Omental fat pad (tissue), 3 donors: ENCODE measurements at regions not wholly inside any gene's neighbourhood (a gene's known extent, or its start where the extent isn't known, plus 50 kb on each side); places are given as distances from the start of the nearest gene placed in this dataset.

Experiments
- ATAC-seq: fragments of 150-250 bp; one replicate; pipeline ENCODE4 v1.9.1; 2016; ENCODE audit warnings: mild to moderate bottlenecking, moderate library complexity; ENCODE audit not compliant: low FRiP score
- DNase-seq: peaks from one replicate; pipeline ENCODE4 v3.0.0-alpha.2; 2019; ENCODE audit warnings: low spot score
- TF ChIP-seq, protein P1 (sequence below), 3 donors: fragments of 450-650 bp; IDR thresholded peaks; one replicate each; pipeline ENCODE4 v1.5.1; 2016 to 2017; ENCODE audit warnings: antibody characterized with exemption in 3 of 3, mild to moderate bottlenecking in 3 of 3, moderate library complexity in 2 of 3

DNA sequence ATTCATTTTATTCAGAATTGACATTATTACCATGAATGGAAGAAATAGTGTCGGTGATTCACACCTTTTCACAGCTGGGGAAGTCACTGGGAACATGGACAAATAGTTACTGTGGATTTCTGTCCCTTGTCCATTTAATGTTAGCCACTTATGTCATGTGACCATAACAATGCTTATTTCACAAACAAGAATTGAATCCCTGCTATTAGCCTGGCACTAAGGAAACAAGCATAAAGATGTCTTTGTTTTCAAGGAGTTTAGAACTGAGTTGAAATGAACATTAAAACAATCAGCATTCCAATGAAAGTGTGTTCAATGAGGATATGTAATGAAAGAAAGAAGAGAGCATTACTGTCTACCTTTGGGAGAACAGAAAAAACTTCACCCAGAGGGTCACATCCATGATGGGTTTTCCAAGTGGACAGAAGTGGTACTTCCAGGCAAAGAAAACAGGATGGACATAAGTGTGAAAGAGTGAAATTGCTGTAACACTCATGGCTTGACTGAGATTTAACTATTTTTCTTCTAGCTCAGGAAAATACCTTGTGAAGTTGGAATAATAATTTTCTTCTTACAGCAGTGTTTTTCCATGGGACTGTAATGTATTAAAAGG is 324.5 kb upstream of the UBE2E3 start:
- DNase-seq = no peak
- TF ChIP-seq, protein P1, sequence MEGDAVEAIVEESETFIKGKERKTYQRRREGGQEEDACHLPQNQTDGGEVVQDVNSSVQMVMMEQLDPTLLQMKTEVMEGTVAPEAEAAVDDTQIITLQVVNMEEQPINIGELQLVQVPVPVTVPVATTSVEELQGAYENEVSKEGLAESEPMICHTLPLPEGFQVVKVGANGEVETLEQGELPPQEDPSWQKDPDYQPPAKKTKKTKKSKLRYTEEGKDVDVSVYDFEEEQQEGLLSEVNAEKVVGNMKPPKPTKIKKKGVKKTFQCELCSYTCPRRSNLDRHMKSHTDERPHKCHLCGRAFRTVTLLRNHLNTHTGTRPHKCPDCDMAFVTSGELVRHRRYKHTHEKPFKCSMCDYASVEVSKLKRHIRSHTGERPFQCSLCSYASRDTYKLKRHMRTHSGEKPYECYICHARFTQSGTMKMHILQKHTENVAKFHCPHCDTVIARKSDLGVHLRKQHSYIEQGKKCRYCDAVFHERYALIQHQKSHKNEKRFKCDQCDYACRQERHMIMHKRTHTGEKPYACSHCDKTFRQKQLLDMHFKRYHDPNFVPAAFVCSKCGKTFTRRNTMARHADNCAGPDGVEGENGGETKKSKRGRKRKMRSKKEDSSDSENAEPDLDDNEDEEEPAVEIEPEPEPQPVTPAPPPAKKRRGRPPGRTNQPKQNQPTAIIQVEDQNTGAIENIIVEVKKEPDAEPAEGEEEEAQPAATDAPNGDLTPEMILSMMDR (IDR thresholded peaks at IDR 0.05) = no peak
- no peak for ATAC-seq

DNA sequence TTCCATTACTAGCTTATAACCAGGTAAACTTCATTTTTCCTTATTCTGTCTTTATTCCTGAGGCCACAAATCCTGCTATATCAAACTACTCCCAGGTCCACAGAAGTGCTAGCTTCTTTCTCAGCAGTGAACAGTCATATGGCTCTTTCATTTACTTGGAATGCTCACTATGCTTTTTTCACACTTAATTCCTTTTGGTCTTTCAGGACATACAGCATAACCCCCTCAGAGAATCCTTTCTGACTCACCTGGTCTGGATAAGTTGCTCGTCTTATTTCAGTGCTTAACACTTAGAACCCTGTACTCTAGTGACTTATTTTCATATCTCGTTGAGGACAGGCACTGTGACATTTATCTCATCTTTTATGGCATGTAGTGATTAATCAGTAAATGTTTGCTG is 325.0 kb upstream of the UBE2E3 start:
- ATAC-seq = no peak
- TF ChIP-seq, protein P1 (IDR thresholded peaks at IDR 0.05) = no peak
- DNase-seq = no peak

DNA sequence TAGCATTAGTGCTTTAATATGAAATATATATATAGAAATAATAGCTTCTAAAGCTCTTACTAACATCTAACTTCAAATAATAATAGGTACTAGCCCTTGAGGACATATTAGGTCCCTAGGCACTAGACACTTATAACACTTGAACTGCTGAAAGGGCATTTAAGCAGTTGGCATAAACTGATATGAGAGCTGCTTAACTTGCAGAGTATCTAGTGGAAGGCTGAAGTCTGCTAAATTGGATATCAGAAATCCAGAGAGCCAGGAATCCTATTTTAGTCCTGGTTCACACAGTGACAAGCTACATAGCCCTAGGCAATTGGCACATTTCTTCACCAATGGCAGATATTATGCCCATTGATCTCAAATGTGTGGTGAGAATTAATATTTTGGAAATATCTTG is 326.9 kb upstream of the UBE2E3 start:
- no peak for DNase-seq
- TF ChIP-seq, protein P1 (IDR thresholded peaks at IDR 0.05) = no peak
- no peak for ATAC-seq

DNA sequence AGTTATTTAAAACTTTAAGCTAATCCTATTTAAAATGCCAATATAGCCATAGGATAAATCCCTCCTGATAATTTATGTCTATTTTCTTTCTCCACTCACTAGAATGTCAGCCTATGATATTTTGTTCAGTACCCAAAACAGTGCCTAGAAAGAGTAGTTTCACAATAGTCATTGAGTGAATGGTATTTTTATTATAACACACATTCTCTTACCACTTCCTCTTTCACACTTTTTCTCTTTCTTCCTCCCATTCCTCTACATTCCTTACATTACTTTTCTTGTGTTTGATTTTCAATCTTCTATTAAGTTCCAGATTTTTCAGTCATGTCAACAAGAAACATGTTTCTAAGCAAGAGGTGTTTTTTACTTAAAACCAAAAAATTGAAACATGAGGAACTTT is 327.6 kb upstream of the UBE2E3 start:
- TF ChIP-seq, protein P1 (IDR thresholded peaks at IDR 0.05) = no peak
- no peak for DNase-seq
- no peak for ATAC-seq

DNA sequence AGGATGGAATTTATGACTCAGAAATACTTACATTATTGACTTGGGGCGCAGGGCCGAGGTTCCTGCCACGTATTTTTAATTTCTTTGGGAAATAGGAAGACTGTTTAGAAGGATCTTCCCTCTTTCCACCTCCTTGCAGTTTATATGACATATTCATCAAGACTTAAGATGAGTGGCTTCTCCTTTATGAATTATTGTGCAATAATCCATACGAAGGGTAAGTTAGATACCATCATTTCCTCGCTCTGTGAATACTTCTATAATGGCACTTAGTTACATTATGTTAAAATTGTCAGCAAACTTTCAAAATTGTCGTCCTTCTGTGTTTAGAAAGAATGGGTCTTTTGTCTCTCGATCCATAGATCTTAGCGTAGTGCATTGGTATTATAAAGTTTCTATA is 328.8 kb upstream of the UBE2E3 start:
- TF ChIP-seq, protein P1 (IDR thresholded peaks at IDR 0.05) = no peak
- no peak for DNase-seq

DNA sequence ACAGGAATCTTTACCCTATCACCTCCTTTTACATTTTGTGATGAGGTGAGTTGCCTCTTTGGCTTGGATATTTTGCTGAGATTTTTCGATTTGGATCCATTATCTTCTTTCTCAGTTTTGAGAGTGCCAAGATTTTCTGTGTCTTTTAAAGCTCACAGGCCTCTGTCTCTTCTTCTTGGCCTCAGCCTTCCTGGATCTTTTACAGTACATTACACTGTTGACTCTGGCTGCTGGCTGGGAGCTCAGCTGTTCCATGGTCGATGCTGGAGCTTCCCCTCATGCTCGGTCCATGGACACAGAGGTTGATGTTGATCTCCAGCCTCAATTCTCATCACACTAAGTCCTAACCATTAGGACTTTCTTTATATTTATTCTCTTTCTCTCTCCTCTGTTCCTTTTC is 332.8 kb upstream of the UBE2E3 start:
- DNase-seq (no peak), ATAC-seq (no peak)
- TF ChIP-seq, protein P1 (IDR thresholded peaks at IDR 0.05) = no peak

More for the DNA sequence above, 328.8 kb upstream of the UBE2E3 start:
- ATAC-seq = no peak

DNA sequence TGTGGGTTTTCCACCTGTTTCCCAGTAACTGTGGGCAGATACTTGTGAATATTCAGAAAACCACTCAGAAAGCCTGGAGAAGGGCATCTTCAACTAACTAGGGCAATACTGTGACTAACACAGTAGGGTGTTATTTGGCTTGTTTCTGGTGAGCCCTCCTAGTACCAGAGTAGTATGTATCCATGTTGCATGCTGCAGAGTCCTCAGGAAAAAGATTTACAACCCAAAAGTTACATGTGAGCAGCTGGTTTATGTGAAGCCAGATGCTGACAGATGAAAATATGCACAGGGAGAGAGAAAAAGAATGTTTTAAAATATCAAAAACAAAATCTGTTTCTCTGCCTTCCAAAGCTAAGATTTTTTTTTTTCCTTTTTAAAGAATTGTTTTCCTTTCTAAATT is 333.2 kb upstream of the UBE2E3 start:
- DNase-seq (no peak), ATAC-seq (no peak)
- TF ChIP-seq, protein P1 (IDR thresholded peaks at IDR 0.05) = no peak
